Keratinocyte (primary cell): ENCODE measurements at regions not wholly inside any gene's neighbourhood (a gene's known extent, or its start where the extent isn't known, plus 50 kb on each side); places are given as distances from the start of the nearest gene placed in this dataset.

ENCODE experiments used
- CTCF ChIP-seq, 3 experiments: IDR thresholded peaks in 1 of 3; conservative IDR thresholded peaks in 1 of 3; optimal IDR thresholded peaks in 1 of 3; 2 replicates in 2 of 3; 3 replicates in 1 of 3; pipeline versions ENCODE3 to v1.5.1; 2011; ENCODE audit warnings: low read length in 3 of 3, mild to moderate bottlenecking in 3 of 3, moderate library complexity in 2 of 3, control low read depth in 1 of 3, inconsistent platforms in 1 of 3; ENCODE audit not compliant: insufficient read depth in 2 of 3; ENCODE audit errors: extremely low read depth in 1 of 3
- EZH2 ChIP-seq: IDR thresholded peaks from one replicate; pipeline ENCODE4 v1.6.1; 2012; ENCODE audit warnings: inconsistent platforms, mild to moderate bottlenecking, low read length, moderate library complexity

DNA sequence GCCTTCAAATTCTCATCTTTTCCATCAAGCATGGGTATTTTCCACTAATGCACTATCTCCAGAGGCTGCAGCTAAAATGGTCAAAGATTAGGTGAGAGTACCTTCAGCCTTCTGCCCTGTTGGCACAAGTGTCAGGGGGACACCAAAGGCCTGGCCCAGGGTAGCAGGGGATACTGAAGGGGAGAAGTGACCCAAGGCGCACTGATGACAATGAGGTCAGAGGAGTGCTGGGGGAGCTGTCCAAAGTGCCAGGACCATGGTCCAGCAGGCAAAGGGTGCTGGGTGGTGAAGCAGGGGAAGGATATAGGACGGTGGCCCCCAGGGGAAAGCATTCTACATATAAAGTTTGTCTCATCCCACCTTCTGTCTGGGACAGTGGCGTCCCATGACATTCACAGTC lies 303.4 kb downstream of the SMAD2 start:
- TF ChIP-seq CTCF (optimal IDR thresholded peaks at IDR 0.05 in 1 of 3, IDR thresholded peaks at IDR 0.05 in 1 of 3, conservative IDR thresholded peaks at IDR 0.05 in 1 of 3; ENCODE audit: extremely low read depth in 1 of 3, insufficient read depth in 2 of 3, low read length in 3 of 3): no peak
- no peak for TF ChIP-seq EZH2
